ENCODE measurements at regions not wholly inside any gene's neighbourhood (a gene's known extent, or its start where the extent isn't known, plus 50 kb on each side); places are given as distances from the start of the nearest gene placed in this dataset.

DNA sequence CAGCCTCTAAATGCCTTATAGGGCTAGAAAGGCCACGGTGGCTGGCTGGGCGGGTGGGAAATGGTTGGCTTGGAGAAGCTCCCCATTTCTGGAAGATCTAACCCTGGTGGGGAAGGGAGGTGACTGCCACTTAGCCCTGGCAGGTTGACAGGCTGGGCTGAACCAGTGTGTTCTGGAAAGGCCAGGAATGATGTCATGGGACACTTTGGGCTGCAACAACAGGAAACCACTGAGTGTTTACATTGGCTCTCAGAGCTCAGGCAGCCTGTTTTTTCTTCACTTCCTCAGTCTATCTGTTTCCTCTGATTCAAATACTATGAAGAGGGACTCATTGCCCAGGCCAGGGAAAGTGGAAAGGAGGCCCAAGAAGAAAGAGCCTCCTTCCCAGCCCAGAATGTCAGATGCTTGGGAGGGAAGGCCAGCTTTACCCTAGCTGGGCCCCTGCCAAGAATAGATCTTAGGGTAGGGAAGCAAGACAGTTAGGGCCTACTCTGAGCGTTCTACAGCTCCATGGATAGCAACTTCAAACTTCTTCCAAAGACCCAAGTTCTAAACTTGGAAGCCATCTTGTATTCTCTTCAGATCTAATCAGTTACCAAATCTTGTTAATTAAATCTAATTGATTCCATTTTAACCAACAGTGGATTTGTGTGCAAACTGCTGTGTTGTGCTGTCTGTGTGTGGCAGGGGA lies 65.8 kb upstream of the MSN start:
- DNase-seq (ENCODE audit: low read depth, low spot score): peak; percentile 85
- in situ Hi-C loops (cut with HindIII; ENCODE audit: low sequenced_read_pairs): no loop called here
- no peak overlapping the region for H3K4me3 ChIP-seq (ENCODE audit: low read depth, low read length)
- TF ChIP-seq, protein P1, sequence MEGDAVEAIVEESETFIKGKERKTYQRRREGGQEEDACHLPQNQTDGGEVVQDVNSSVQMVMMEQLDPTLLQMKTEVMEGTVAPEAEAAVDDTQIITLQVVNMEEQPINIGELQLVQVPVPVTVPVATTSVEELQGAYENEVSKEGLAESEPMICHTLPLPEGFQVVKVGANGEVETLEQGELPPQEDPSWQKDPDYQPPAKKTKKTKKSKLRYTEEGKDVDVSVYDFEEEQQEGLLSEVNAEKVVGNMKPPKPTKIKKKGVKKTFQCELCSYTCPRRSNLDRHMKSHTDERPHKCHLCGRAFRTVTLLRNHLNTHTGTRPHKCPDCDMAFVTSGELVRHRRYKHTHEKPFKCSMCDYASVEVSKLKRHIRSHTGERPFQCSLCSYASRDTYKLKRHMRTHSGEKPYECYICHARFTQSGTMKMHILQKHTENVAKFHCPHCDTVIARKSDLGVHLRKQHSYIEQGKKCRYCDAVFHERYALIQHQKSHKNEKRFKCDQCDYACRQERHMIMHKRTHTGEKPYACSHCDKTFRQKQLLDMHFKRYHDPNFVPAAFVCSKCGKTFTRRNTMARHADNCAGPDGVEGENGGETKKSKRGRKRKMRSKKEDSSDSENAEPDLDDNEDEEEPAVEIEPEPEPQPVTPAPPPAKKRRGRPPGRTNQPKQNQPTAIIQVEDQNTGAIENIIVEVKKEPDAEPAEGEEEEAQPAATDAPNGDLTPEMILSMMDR (IDR thresholded peaks at IDR 0.05; ENCODE audit: low read depth, low read length): no peak

DNA sequence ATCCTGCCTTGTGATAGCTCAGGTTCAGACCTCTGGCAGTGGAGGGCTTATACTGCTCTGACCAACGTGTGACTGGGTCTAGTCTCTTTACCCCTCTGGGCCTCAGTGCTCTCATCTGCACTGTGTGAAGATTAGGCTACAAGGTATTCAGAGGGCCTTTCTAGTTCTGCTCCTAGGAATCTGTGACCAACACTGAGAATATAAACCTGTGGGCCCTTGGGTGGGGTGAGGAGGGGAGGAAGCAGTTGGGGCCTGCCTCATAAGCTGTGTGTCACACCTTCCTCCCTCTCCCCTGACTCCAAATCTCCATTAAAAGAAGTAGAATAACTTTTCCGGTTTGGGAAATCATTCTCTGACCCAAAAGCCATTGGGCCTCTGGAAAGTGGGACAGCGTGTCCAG lies 66.3 kb upstream of the MSN start:
- in situ Hi-C loops (cut with HindIII; ENCODE audit: low sequenced_read_pairs): no loop called here
- DNase-seq (ENCODE audit: low read depth, low spot score): no peak
- H3K4me3 ChIP-seq (ENCODE audit: low read depth, low read length): no peak overlapping the region
- TF ChIP-seq, protein P1 (IDR thresholded peaks at IDR 0.05; ENCODE audit: low read depth, low read length): no peak

DNA sequence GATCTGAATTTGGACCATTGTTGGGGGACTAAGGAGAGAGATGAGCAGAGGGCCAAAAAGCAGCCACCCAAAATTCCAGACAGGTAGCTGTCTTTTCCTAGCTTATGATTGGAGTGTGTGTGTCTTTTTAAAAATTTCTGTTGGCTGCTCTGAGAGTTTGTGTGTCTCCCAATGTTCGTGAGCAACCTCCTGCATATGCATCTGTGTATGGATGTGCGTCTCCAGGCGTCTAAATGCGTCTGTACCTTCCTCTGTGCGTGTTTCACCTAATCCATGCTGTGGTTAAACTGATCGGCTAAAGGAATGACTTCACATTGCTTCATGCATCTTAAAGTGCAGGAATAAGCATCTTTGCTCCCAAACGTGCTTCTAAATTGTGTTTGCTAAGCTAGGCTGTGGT lies 65.5 kb upstream of the LAS1L start:
- no peak overlapping the region for H3K4me3 ChIP-seq (ENCODE audit: low read depth, low read length)
- in situ Hi-C loops (cut with HindIII; ENCODE audit: low sequenced_read_pairs): no loop called here
- TF ChIP-seq, protein P1 (IDR thresholded peaks at IDR 0.05; ENCODE audit: low read depth, low read length): no peak
- no peak for DNase-seq (ENCODE audit: low read depth, low spot score)

DNA sequence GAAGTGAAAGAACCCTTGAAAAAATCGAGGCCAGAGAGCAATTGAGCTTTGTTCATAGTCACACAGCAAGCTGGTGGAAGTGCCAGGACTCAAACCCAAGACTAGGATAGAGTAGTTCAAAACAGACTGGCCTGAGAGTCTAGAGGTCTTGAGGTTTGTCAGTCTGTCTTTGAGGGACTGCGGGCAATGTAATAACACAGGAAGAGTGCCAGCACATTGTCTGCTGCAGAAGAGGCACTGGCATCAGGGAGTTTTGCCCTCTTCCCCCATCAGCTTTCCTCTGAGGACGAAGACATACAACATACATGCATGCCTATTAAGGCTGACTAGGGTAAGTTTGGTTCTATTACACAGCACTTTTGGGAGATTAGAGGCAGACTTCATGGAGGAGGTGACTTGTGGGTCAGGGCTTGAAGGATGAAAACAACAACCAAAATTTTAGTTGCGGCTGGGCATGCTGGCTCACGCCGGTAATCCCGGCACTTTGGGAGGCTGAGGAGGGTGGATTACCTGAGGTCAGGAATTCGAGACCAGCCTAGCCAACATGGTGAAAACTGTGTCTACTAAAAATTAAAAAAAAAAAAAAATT lies 64.1 kb upstream of the LAS1L start:
- no peak overlapping the region for H3K4me3 ChIP-seq (ENCODE audit: low read depth, low read length)
- DNase-seq (ENCODE audit: low read depth, low spot score): no peak
- TF ChIP-seq, protein P1 (IDR thresholded peaks at IDR 0.05; ENCODE audit: low read depth, low read length): no peak
- in situ Hi-C loops (cut with HindIII; ENCODE audit: low sequenced_read_pairs): no loop called here

DNA sequence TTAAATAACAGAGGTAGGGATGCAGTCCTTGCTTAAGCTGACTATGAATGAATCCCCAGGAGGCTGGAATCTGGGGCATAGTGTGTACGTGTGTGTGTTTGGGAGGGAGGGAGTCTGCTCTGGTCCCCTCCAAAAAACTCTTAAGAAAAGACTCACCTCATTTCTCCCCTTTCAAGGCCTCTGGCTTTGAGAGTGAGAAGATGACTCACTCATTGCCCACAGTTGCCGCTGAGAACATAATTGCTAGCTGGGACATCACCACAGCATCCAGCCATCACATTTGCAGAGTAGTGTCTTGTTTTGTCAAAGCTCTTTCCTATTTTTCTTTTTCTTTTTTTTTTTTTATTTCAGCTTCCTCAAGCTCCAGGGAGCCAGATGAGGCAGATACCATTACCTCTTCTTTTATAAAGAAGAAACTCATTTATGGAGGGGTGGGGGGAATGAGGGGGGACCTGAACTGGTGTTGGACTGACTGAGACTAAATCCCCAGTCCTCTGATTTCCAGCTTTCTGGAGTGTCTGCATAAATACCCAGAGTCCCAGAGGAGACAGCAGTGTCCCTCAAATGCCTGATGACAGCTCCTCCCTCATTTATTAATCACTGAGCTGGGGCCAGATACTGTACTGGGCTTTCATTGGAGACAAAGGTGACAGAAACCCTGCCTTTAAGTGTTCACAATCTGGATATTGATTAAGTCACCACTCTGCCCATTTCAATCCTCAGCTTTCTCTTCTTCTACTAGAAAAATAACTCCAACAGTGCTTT lies 61.9 kb upstream of the LAS1L start:
- TF ChIP-seq, protein P1 (IDR thresholded peaks at IDR 0.05; ENCODE audit: low read depth, low read length): no peak
- peak; percentile 65 for DNase-seq (ENCODE audit: low read depth, low spot score)
- in situ Hi-C loops (cut with HindIII; ENCODE audit: low sequenced_read_pairs): no loop called here
- H3K4me3 ChIP-seq (ENCODE audit: low read depth, low read length): no peak overlapping the region

DNA sequence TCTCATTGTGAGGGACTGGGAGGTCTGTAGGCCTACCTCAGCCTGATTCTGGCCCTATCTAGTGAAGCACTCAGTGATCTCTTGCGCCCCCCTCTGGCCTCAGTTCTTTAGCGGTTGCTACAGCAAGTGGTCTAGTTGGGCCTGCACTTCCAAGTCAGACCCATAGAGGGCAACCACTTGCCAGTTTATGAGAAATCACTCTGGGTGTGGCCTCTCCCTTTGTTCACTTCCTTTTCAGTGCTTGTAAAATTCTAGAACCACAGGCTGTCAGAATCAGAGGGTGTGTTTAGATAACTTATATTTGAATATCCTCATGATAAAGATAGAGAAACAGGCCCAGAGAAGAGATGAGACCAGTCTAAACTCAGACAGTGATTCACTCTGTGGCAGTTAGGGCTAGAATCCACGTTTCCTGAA lies 60.9 kb upstream of the LAS1L start:
- peak; percentile 91 for DNase-seq (ENCODE audit: low read depth, low spot score)
- TF ChIP-seq, protein P1 (IDR thresholded peaks at IDR 0.05; ENCODE audit: low read depth, low read length): peak; percentile 98
- no peak overlapping the region for H3K4me3 ChIP-seq (ENCODE audit: low read depth, low read length)
- in situ Hi-C loops (cut with HindIII; ENCODE audit: low sequenced_read_pairs): no loop called here

Measured in astrocyte of the spinal cord (primary cell).